Naive thymus-derived CD4-positive, alpha-beta T cell (primary cell): ENCODE measurements at regions not wholly inside any gene's neighbourhood (a gene's known extent, or its start where the extent isn't known, plus 50 kb on each side); places are given as distances from the start of the nearest gene placed in this dataset.

Experiments
- ATAC-seq: fragments of 150-1000 bp; cut with Tn5 transposase; 2 replicates; pipeline ENCODE4 v1.10.0; 2021; ENCODE audit warnings: mild to moderate bottlenecking, moderate library complexity
- CTCF ChIA-PET: fragments of 350-600 bp; sonication (Branson Sonifier 250); formaldehyde crosslinking; loops from one replicate; lab custom pipeline; 2021; ENCODE audit warnings: antibody characterized with exemption; lab: Charles Lee
- POLR2A ChIA-PET: fragments of 350-600 bp; sonication (Branson Sonifier 250); formaldehyde crosslinking; loops from one replicate; lab custom pipeline; 2021; ENCODE audit warnings: antibody characterized with exemption, inconsistent platforms; lab: Charles Lee
- DNase-seq, 9 donors: peaks; one replicate each; pipeline versions ENCODE4 v3.0.0 to v3.0.0-alpha.2; 2020 to 2022; ENCODE audit warnings: mixed read lengths in 1 of 9
- H3K27ac ChIP-seq: one replicate; pipeline ENCODE4 v1.7.0; 2013; ENCODE audit warnings: mild to moderate bottlenecking, low read depth, low read length, moderate library complexity
- H3K27me3 ChIP-seq, 2 donors: one replicate each; pipeline ENCODE4 v1.7.0; 2013; ENCODE audit warnings: low read length in 2 of 2, mild to moderate bottlenecking in 2 of 2, moderate library complexity in 2 of 2; ENCODE audit not compliant: control insufficient read depth in 2 of 2, insufficient read depth in 2 of 2
- H3K36me3 ChIP-seq, 3 experiments: 1 replicate in 2 of 3; 2 replicates in 1 of 3; pipeline ENCODE4 v1.7.0; 2013; ENCODE audit warnings: low read length in 3 of 3, mild to moderate bottlenecking in 3 of 3, moderate library complexity in 1 of 3; ENCODE audit not compliant: insufficient read depth in 3 of 3, control insufficient read depth in 2 of 3
- H3K4me1 ChIP-seq, 2 donors: one replicate each; pipeline ENCODE4 v1.7.0; 2013; ENCODE audit warnings: low read length in 2 of 2, mild to moderate bottlenecking in 2 of 2, moderate library complexity in 1 of 2; ENCODE audit not compliant: control insufficient read depth in 2 of 2, insufficient read depth in 2 of 2
- H3K4me3 ChIP-seq: 2 replicates; pipeline ENCODE4 v1.7.0; 2013; ENCODE audit warnings: mild to moderate bottlenecking, low read length
- H3K9me3 ChIP-seq, 3 experiments: 1 replicate in 2 of 3; 2 replicates in 1 of 3; pipeline ENCODE4 v1.7.0; 2013; ENCODE audit warnings: low read length in 3 of 3; ENCODE audit not compliant: control insufficient read depth in 2 of 3
- H3K27ac Mint-ChIP-seq, 9 donors: one replicate each; pipeline ENCODE4 v1.8.0; 2020 to 2022; ENCODE audit warnings: mixed read lengths in 9 of 9, mild to moderate bottlenecking in 8 of 9, moderate library complexity in 5 of 9, inconsistent platforms in 2 of 9
- H3K27me3 Mint-ChIP-seq, 5 donors: one replicate each; pipeline ENCODE4 v1.8.0; 2021 to 2022; ENCODE audit warnings: mixed read lengths in 5 of 5, mild to moderate bottlenecking in 1 of 5
- H3K36me3 Mint-ChIP-seq, 5 donors: one replicate each; pipeline ENCODE4 v1.8.0; 2020 to 2022; ENCODE audit warnings: mixed read lengths in 5 of 5, mild to moderate bottlenecking in 3 of 5, inconsistent platforms in 1 of 5
- H3K4me1 Mint-ChIP-seq, 7 donors: one replicate each; pipeline ENCODE4 v1.8.0; 2020 to 2022; ENCODE audit warnings: mixed read lengths in 7 of 7, mild to moderate bottlenecking in 3 of 7, inconsistent platforms in 1 of 7
- H3K4me3 Mint-ChIP-seq, 10 donors: one replicate each; pipeline ENCODE4 v1.8.0; 2020 to 2022; ENCODE audit warnings: mild to moderate bottlenecking in 10 of 10, mixed read lengths in 10 of 10, moderate library complexity in 6 of 10, inconsistent platforms in 2 of 10
- H3K9me3 Mint-ChIP-seq, 11 donors: one replicate each; pipeline ENCODE4 v1.8.0; 2020 to 2022; ENCODE audit warnings: mixed read lengths in 11 of 11, mild to moderate bottlenecking in 4 of 11, inconsistent platforms in 1 of 11, moderate library complexity in 1 of 11
- intact Hi-C, 2 donors: fragments of 100-400 bp; cut with micrococcal nuclease; formaldehyde crosslinking; loops; one replicate each; pipeline ENCODE4 v1.15.1; 2023

DNA sequence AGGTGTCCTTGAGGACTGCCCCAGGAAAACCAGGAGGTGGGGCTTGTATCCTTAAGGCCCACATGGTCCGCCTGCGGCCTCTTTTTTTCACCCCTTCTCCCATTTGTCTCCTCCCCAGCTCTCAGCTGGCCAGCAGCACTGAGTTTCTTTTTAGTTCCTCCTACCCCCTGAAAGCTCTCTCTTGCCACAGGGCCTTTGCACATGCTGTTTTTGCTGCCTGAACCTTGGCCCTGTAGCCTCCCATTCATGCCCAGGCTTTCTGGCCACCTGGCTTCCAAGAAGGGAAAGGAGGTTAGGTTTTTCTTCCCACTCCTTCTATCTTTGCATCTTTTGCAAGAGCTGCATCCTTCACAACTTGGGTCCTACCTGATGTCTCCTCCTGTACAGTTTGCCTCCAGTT lies 358.1 kb downstream of the VRK1 start:
- Histone ChIP-seq H3K4me3 (no peak overlapping the region), H3K36me3 (no peaks in the 10 kb centered on the region), H3K27ac (no peak overlapping the region), H3K27me3 (no peaks in the 10 kb centered on the region), H3K4me1 (no peaks in the 10 kb centered on the region), H3K9me3 (peaks cover 0 to 12% (median 4%) of the 10 kb centered on the region in 3 experiments)
- Mint-ChIP-seq H3K36me3 (peaks cover 0 to 12% (median 7%) of the 10 kb centered on the region in 5 donors), H3K9me3 (peaks cover 5 to 14% (median 8%) of the 10 kb centered on the region in 11 donors), H3K4me1 (peaks cover 0 to 3% (median 0%) of the 10 kb centered on the region in 7 donors), H3K27me3 (peaks cover 6 to 24% (median 14%) of the 10 kb centered on the region in 5 donors), H3K4me3 (no peak overlapping the region), H3K27ac (peak overlapping the region in 1 of 9 donors; percentile 62)
- DNase-seq (no peak), ATAC-seq (no peak)
- ChIA-PET CTCF (no interaction called here), POLR2A (no interaction called here)
- intact Hi-C loops, result no loop called here

DNA sequence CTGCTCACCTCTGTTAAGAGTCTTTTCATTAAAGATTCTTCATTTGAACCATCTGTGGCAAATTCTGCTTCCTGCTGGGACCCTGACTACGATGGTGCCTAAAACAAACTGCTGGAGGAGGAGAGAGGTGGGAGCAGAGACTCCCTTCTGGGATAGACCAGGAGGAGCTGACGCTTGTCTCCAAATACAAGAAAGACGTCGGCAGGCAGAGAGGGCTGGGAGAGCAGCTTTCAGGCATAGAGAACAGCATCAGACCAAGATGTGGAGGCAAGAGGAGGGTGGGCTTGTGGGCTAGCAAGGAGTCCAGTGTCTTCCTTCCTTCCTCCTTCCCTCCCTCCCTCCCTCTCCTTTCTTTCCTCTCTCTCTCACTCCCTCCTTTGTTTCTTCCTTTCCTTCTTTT lies 358.6 kb downstream of the VRK1 start:
- no peak overlapping the region for H3K4me3 ChIP-seq
- no peak for DNase-seq
- no peaks in the 10 kb centered on the region for H3K36me3 ChIP-seq
- no peaks in the 10 kb centered on the region for H3K27me3 ChIP-seq
- intact Hi-C loops, result no loop called here
- no peak for ATAC-seq
- peaks cover 0 to 12% (median 4%) of the 10 kb centered on the region in 3 experiments for H3K9me3 ChIP-seq
- no peaks in the 10 kb centered on the region for H3K4me1 ChIP-seq
- Mint-ChIP-seq H3K27me3 (peaks cover 6 to 24% (median 14%) of the 10 kb centered on the region in 5 donors), H3K27ac (peak overlapping the region in 1 of 9 donors; percentile 62), H3K4me1 (peaks cover 0 to 3% (median 0%) of the 10 kb centered on the region in 7 donors), H3K36me3 (peaks cover 0 to 12% (median 7%) of the 10 kb centered on the region in 5 donors), H3K4me3 (no peak overlapping the region), H3K9me3 (peaks cover 6 to 14% (median 8%) of the 10 kb centered on the region in 11 donors)
- POLR2A ChIA-PET, result no interaction called here
- CTCF ChIA-PET, result no interaction called here
- H3K27ac ChIP-seq, result no peak overlapping the region

DNA sequence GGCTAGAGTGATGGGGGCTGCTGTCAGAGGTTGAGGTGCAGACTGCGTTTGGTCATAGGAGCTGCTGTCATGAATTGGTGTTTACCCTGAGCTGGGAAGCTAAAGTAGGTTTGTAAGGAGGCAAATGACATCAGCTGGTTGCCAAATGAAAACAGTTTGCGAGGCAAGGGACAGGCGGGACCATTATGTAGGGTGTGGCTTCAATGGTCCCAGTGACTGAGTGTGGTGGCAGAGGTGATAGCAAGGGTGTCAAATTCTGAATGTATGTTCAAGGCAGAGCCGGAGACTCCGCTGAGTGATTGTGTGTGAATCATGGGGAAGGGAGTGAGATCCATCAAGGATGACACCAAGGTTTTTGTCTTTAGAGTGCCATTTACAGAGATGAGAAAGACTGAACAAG lies 359.5 kb downstream of the VRK1 start:
- Mint-ChIP-seq H3K9me3 (peaks cover 6 to 14% (median 8%) of the 10 kb centered on the region in 11 donors), H3K4me3 (no peak overlapping the region), H3K27me3 (peaks cover 6 to 24% (median 14%) of the 10 kb centered on the region in 5 donors), H3K27ac (no peak overlapping the region), H3K4me1 (peaks cover 0 to 3% (median 0%) of the 10 kb centered on the region in 7 donors), H3K36me3 (peaks cover 0 to 12% (median 7%) of the 10 kb centered on the region in 5 donors)
- intact Hi-C loops, result no loop called here
- Histone ChIP-seq H3K4me3 (no peak overlapping the region), H3K36me3 (no peaks in the 10 kb centered on the region), H3K4me1 (no peaks in the 10 kb centered on the region), H3K27ac (no peak overlapping the region), H3K27me3 (no peaks in the 10 kb centered on the region), H3K9me3 (peaks cover 0 to 12% (median 4%) of the 10 kb centered on the region in 3 experiments)
- ATAC-seq (no peak), DNase-seq (no peak)
- POLR2A ChIA-PET, result no interaction called here
- CTCF ChIA-PET, result no interaction called here

DNA sequence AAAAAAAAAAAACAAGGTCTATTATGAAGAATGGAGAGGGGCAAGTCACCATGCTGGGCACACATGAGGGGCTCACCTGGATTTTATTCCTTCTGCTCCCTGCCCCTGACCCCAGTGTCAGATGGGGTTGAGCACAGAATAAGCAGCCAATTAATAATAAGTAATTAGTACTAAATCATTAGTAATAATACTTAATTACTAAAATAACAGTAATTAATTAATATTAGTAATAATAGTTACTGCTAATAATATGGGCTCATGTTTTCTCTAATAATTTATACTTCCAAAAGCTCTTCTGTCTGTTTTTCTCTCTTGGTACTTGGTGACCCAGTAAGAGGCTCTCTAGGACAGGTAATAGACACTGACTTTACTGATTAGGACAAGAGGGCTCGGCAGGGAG lies 360.9 kb downstream of the VRK1 start:
- no peak overlapping the region for H3K4me3 ChIP-seq
- Mint-ChIP-seq H3K27me3 (peaks cover 6 to 24% (median 14%) of the 10 kb centered on the region in 5 donors), H3K36me3 (peaks cover 0 to 12% (median 7%) of the 10 kb centered on the region in 5 donors), H3K9me3 (peaks cover 6 to 14% (median 8%) of the 10 kb centered on the region in 11 donors), H3K4me1 (peaks cover 0 to 3% (median 0%) of the 10 kb centered on the region in 7 donors), H3K27ac (no peak overlapping the region), H3K4me3 (no peak overlapping the region)
- H3K27ac ChIP-seq, result no peak overlapping the region
- no peaks in the 10 kb centered on the region for H3K36me3 ChIP-seq
- H3K4me1 ChIP-seq, result no peaks in the 10 kb centered on the region
- POLR2A ChIA-PET, result no interaction called here
- no peak for DNase-seq
- H3K9me3 ChIP-seq, result peaks cover 0 to 12% (median 4%) of the 10 kb centered on the region in 3 experiments
- intact Hi-C loops, result no loop called here
- H3K27me3 ChIP-seq, result no peaks in the 10 kb centered on the region
- CTCF ChIA-PET, result no interaction called here
- ATAC-seq, result no peak

DNA sequence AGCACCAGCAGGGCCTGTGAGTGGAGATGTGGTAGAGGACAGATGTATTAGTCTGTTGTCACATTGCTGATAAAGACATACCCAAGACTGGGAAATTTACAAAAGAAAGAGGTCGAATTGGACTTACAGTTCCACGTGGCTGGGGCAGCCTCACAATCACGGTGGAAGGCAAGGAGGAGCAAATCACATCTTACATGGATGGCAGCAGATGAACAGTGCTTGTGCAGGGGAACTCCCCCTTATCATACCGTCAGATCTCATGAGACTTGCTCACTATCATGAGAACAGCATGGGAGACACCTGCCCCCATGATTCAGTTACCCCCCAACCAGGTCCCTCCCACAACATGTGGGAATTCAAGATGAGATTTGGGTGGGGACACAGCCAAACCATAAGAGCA lies 361.9 kb downstream of the VRK1 start:
- Histone ChIP-seq H3K4me1 (no peaks in the 10 kb centered on the region), H3K36me3 (no peaks in the 10 kb centered on the region), H3K9me3 (peaks cover 0 to 12% (median 4%) of the 10 kb centered on the region in 3 experiments), H3K4me3 (no peak overlapping the region), H3K27ac (no peak overlapping the region), H3K27me3 (no peaks in the 10 kb centered on the region)
- Mint-ChIP-seq H3K4me3 (no peak overlapping the region), H3K9me3 (peaks cover 6 to 14% (median 8%) of the 10 kb centered on the region in 11 donors), H3K4me1 (peaks cover 0 to 2% (median 0%) of the 10 kb centered on the region in 7 donors), H3K27ac (no peak overlapping the region), H3K27me3 (peaks cover 6 to 24% (median 9%) of the 10 kb centered on the region in 5 donors), H3K36me3 (peaks cover 0 to 12% (median 7%) of the 10 kb centered on the region in 5 donors)
- intact Hi-C loops, result no loop called here
- no peak for DNase-seq
- ChIA-PET CTCF (no interaction called here), POLR2A (no interaction called here)
- no peak for ATAC-seq

DNA sequence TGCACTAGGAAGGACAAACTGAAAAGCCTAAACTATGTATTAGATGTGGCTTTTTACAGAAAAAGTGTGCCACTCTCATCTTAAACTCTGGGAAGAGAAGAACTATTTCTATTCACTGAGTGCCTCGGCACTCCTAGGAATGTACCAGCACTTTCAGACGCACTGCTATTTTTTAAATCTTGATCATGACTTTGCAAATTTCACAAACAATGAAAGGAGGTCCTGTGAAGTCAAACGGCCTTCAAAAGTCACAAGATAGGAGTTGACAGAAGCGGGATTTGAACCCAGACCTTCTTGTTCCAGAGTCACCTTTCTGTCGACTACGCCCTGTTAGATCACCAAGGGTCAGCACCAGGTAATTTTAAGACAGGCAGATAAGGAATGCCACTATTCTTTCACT lies 365.4 kb downstream of the VRK1 start:
- H3K27ac ChIP-seq, result no peak overlapping the region
- DNase-seq (no peak), ATAC-seq (no peak)
- H3K9me3 ChIP-seq, result peaks cover 0 to 12% (median 4%) of the 10 kb centered on the region in 3 experiments
- ChIA-PET POLR2A (no interaction called here), CTCF (no interaction called here)
- H3K4me1 Mint-ChIP-seq, result no peaks in the 10 kb centered on the region
- H3K36me3 Mint-ChIP-seq, result peaks cover 0 to 12% (median 5%) of the 10 kb centered on the region in 5 donors
- intact Hi-C loops, result no loop called here
- H3K4me1 ChIP-seq, result no peaks in the 10 kb centered on the region
- H3K27me3 Mint-ChIP-seq, result no peaks in the 10 kb centered on the region
- no peak overlapping the region for H3K27ac Mint-ChIP-seq
- no peaks in the 10 kb centered on the region for H3K27me3 ChIP-seq
- H3K4me3 ChIP-seq, result no peak overlapping the region
- peaks cover 6 to 14% (median 8%) of the 10 kb centered on the region in 11 donors for H3K9me3 Mint-ChIP-seq
- H3K36me3 ChIP-seq, result no peaks in the 10 kb centered on the region
- no peak overlapping the region for H3K4me3 Mint-ChIP-seq

DNA sequence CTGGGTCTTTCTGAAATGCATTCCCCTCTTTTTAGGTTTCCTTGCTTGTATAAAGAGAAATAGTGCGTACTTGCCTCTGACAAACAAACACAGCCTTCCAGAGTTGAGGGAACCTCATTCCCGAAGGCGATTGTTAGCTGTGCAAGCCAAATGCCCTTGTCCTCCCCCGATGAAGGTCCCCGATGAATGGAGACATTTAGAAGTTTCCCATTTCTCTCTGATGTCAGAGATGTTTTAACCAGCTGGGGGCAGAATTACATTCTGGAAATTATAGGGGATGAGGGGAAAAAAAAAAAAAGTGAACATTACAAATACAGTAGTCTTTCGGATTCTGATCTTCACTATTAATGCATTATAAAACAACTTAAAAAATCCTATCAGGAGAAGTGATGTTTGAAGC lies 366.8 kb downstream of the VRK1 start:
- DNase-seq, result no peak
- ATAC-seq, result no peak
- Mint-ChIP-seq H3K4me1 (no peaks in the 10 kb centered on the region), H3K9me3 (peaks cover 2 to 7% (median 5%) of the 10 kb centered on the region in 11 donors), H3K4me3 (no peak overlapping the region), H3K27me3 (no peaks in the 10 kb centered on the region), H3K27ac (peak overlapping the region in 2 of 9 donors; percentile 36 to 41), H3K36me3 (peaks cover 0 to 5% (median 2%) of the 10 kb centered on the region in 5 donors)
- POLR2A ChIA-PET, result no interaction called here
- intact Hi-C loops, result no loop called here
- H3K36me3 ChIP-seq, result no peaks in the 10 kb centered on the region
- H3K9me3 ChIP-seq, result peaks cover 0 to 8% (median 2%) of the 10 kb centered on the region in 3 experiments
- H3K4me3 ChIP-seq, result no peak overlapping the region
- no peaks in the 10 kb centered on the region for H3K4me1 ChIP-seq
- CTCF ChIA-PET, result no interaction called here
- no peak overlapping the region for H3K27ac ChIP-seq
- no peaks in the 10 kb centered on the region for H3K27me3 ChIP-seq
